A673 (cell line): ENCODE measurements at regions not wholly inside any gene's neighbourhood (a gene's known extent, or its start where the extent isn't known, plus 50 kb on each side); places are given as distances from the start of the nearest gene placed in this dataset.

Experiments used
- CTCF ChIP-seq: fragments of 300-800, 200-600 bp; sonication (generic); conservative IDR thresholded peaks from 2 replicates; pipeline ENCODE4 v1.5.1; 2017; ENCODE audit warnings: low read depth, mild to moderate bottlenecking, antibody characterized with exemption, low read length, moderate library complexity, mixed read lengths
- EZH2 ChIP-seq: fragments of 200-600 bp; sonication (generic); IDR thresholded peaks from 2 replicates; pipeline ENCODE4 v1.6.1; 2017; ENCODE audit warnings: borderline replicate concordance, low read depth, mild to moderate bottlenecking, mixed read lengths, antibody characterized with exemption, low read length; ENCODE audit not compliant: poor library complexity, severe bottlenecking

- TF ChIP-seq CTCF = no peak
- no peak for TF ChIP-seq EZH2
Observed at GRCh38 chr14:99324291-99324690, 52.3 kb upstream of the BCL11B start.
